ENCODE measurements at regions not wholly inside any gene's neighbourhood (a gene's known extent, or its start where the extent isn't known, plus 50 kb on each side); places are given as distances from the start of the nearest gene placed in this dataset.

GRCh38 chr4:179751669-179752068, 2309.4 kb upstream of the AGA start:
- Mint-ChIP-seq H3K4me3 (no peak overlapping the region), H3K9me3 (no peaks in the 10 kb centered on the region), H3K27ac (no peak overlapping the region), H3K27me3 (ENCODE audit: low read depth) (no peaks in the 10 kb centered on the region), H3K36me3 (ENCODE audit: low read depth) (no peaks in the 10 kb centered on the region), H3K4me1 (peaks cover 12% of the 10 kb centered on the region)
- no peak for TF ChIP-seq CTCF (IDR thresholded peaks at IDR 0.05; ENCODE audit: unreplicated experiment in 3 of 3)

- Mint-ChIP-seq H3K27ac (no peak overlapping the region), H3K36me3 (ENCODE audit: low read depth) (no peaks in the 10 kb centered on the region), H3K4me1 (peaks cover 4% of the 10 kb centered on the region)
These were observed 2313.1 kb upstream of the AGA start for GRCh38 chr4:179755322-179755721.

GRCh38 chr4:179757641-179758040, 2315.4 kb upstream of the AGA start:
- Mint-ChIP-seq H3K27me3 (ENCODE audit: low read depth) (no peaks in the 10 kb centered on the region), H3K9me3 (peaks cover 3% of the 10 kb centered on the region), H3K36me3 (ENCODE audit: low read depth) (no peaks in the 10 kb centered on the region), H3K27ac (no peak overlapping the region), H3K4me1 (no peaks in the 10 kb centered on the region), H3K4me3 (no peak overlapping the region)
- no peak for TF ChIP-seq CTCF (IDR thresholded peaks at IDR 0.05; ENCODE audit: unreplicated experiment in 3 of 3)

More at GRCh38 chr4:179755322-179755721, 2313.1 kb upstream of the AGA start:
- no peak for TF ChIP-seq CTCF (IDR thresholded peaks at IDR 0.05; ENCODE audit: unreplicated experiment in 3 of 3)
- no peaks in the 10 kb centered on the region for H3K27me3 Mint-ChIP-seq (ENCODE audit: low read depth)
- no peaks in the 10 kb centered on the region for H3K9me3 Mint-ChIP-seq
- no peak overlapping the region for H3K4me3 Mint-ChIP-seq

GRCh38 chr4:179762840-179763239, 2320.6 kb upstream of the AGA start:
- H3K9me3 Mint-ChIP-seq, result peaks cover 12% of the 10 kb centered on the region
- no peak overlapping the region for H3K27ac Mint-ChIP-seq
- H3K4me1 Mint-ChIP-seq, result no peaks in the 10 kb centered on the region
- no peaks in the 10 kb centered on the region for H3K36me3 Mint-ChIP-seq (ENCODE audit: low read depth)
- no peak overlapping the region for H3K4me3 Mint-ChIP-seq
- no peak for TF ChIP-seq CTCF (IDR thresholded peaks at IDR 0.05; ENCODE audit: unreplicated experiment in 3 of 3)
- no peaks in the 10 kb centered on the region for H3K27me3 Mint-ChIP-seq (ENCODE audit: low read depth)

GRCh38 chr4:179766938-179767337, 2324.7 kb upstream of the AGA start:
- Mint-ChIP-seq H3K27ac (no peak overlapping the region), H3K27me3 (ENCODE audit: low read depth) (no peaks in the 10 kb centered on the region), H3K4me1 (no peaks in the 10 kb centered on the region), H3K4me3 (no peak overlapping the region), H3K36me3 (ENCODE audit: low read depth) (no peaks in the 10 kb centered on the region), H3K9me3 (peaks cover 12% of the 10 kb centered on the region)
- TF ChIP-seq CTCF (IDR thresholded peaks at IDR 0.05; ENCODE audit: unreplicated experiment in 3 of 3), result no peak

GRCh38 chr4:179768996-179769395, 2326.8 kb upstream of the AGA start:
- Mint-ChIP-seq H3K36me3 (ENCODE audit: low read depth) (no peaks in the 10 kb centered on the region), H3K4me1 (no peaks in the 10 kb centered on the region), H3K27ac (no peak overlapping the region), H3K27me3 (ENCODE audit: low read depth) (no peaks in the 10 kb centered on the region), H3K9me3 (peaks cover 9% of the 10 kb centered on the region), H3K4me3 (no peak overlapping the region)
- TF ChIP-seq CTCF (IDR thresholded peaks at IDR 0.05; ENCODE audit: unreplicated experiment in 3 of 3), result no peak
